Right lobe of liver (tissue), 4 donors: ENCODE measurements at regions not wholly inside any gene's neighbourhood (a gene's known extent, or its start where the extent isn't known, plus 50 kb on each side); places are given as distances from the start of the nearest gene placed in this dataset.

ENCODE experiments used
- CTCF ChIP-seq, 4 donors: fragments of 200-600 bp in 3 of 4; fragments of 450-650 bp in 1 of 4; IDR thresholded peaks; one replicate each; pipeline versions ENCODE4 v1.5.1 to v1.8.0; 2016 to 2022; ENCODE audit warnings: antibody characterized with exemption in 4 of 4, mild to moderate bottlenecking in 2 of 4
- POLR2A ChIP-seq: fragments of 450-650 bp; IDR thresholded peaks from one replicate; pipeline ENCODE4 v1.6.1; 2017; ENCODE audit warnings: antibody characterized with exemption, mild to moderate bottlenecking
- donor health status: DM: no; HTN: no; CAD: no.
- donor health status: DM: no; HTN: no; CAD: no.
- donor health status: DM: no; HTN: yes; CAD: no.

GRCh38 chr1:36560621-36561360 is 78.1 kb upstream of the CSF3R start:
- no peak for TF ChIP-seq CTCF (IDR thresholded peaks at IDR 0.05)
- TF ChIP-seq POLR2A: no peak
